SK-N-SH (cell line): ENCODE measurements at regions not wholly inside any gene's neighbourhood (a gene's known extent, or its start where the extent isn't known, plus 50 kb on each side); places are given as distances from the start of the nearest gene placed in this dataset.

ENCODE experiments used
- CTCF ChIA-PET: fragments of 300-600, 350-600 bp; formaldehyde crosslinking; extraction: SDS; loops from one replicate; lab custom pipeline; 2021; lab: Yijun Ruan, JAX
- POLR2A ChIA-PET: fragments of 350-600 bp; sonication (Branson Sonifier 250); formaldehyde crosslinking; extraction: SDS; loops from one replicate; lab custom pipeline; 2020; ENCODE audit warnings: antibody characterized with exemption, inconsistent platforms; lab: Yijun Ruan, JAX
- DNase-seq: peaks from one replicate; pipeline ENCODE4 v3.0.0; 2012
- H2AFZ ChIP-seq: fragments of 200-600 bp; sonication (generic); 2 replicates; pipeline ENCODE4 v1.8.1; 2016; ENCODE audit warnings: antibody characterized with exemption, mild to moderate bottlenecking, low read depth
- H3F3A ChIP-seq: fragments of 200-600 bp; sonication (generic); replicated peaks from 2 replicates; pipeline ENCODE3; 2016; ENCODE audit warnings: antibody characterized with exemption, mild to moderate bottlenecking; ENCODE audit not compliant: insufficient read depth
- H3K27ac ChIP-seq, 2 experiments: fragments of 200-500 bp in 1 of 2; fragments of 200-600 bp in 1 of 2; sonication (Bioruptor generic) in 1 of 2; sonication (generic), shearing (Covaris generic) in 1 of 2; 2 replicates each; pipeline versions ENCODE4 v1.5.1 to v1.6.1; 2014 to 2016; ENCODE audit warnings: low read depth in 2 of 2, inconsistent platforms in 1 of 2, low read length in 1 of 2, mild to moderate bottlenecking in 1 of 2, mixed read lengths in 1 of 2
- H3K27me3 ChIP-seq: fragments of 200-600 bp; sonication (generic), shearing (Covaris generic); 2 replicates; pipeline ENCODE4 v1.6.1; 2016; ENCODE audit warnings: mixed run types; ENCODE audit not compliant: insufficient read depth
- H3K36me3 ChIP-seq, 2 experiments: fragments of 200-500 bp in 1 of 2; fragments of 200-600 bp in 1 of 2; sonication (Bioruptor generic) in 1 of 2; sonication (generic) in 1 of 2; replicated peaks in 1 of 2; 2 replicates each; pipeline versions ENCODE3 to v1.5.1; 2014 to 2016; ENCODE audit warnings: low read length in 1 of 2, mild to moderate bottlenecking in 1 of 2; ENCODE audit not compliant: insufficient read depth in 2 of 2, control insufficient read depth in 1 of 2
- H3K4me1 ChIP-seq, 2 experiments: fragments of 200-500 bp in 1 of 2; fragments of 200-600 bp in 1 of 2; sonication (Bioruptor generic) in 1 of 2; sonication (generic), shearing (Covaris generic) in 1 of 2; 2 replicates each; pipeline versions ENCODE4 v1.5.1 to v1.6.1; 2014 to 2016; ENCODE audit warnings: low read depth in 1 of 2, low read length in 1 of 2, mixed run types in 1 of 2; ENCODE audit not compliant: insufficient read depth in 2 of 2, control insufficient read depth in 1 of 2
- H3K4me2 ChIP-seq: fragments of 200-600 bp; sonication (generic), shearing (Covaris generic); 2 replicates; pipeline ENCODE4 v1.6.1; 2017; ENCODE audit warnings: mixed run types
- H3K4me3 ChIP-seq, 2 experiments: fragments of 200-500 bp in 1 of 2; fragments of 200-600 bp in 1 of 2; sonication (Bioruptor generic) in 1 of 2; sonication (generic), shearing (Covaris generic) in 1 of 2; 2 replicates each; pipeline versions ENCODE4 v1.5.1 to v1.8.1; 2014 to 2016; ENCODE audit warnings: low read depth in 2 of 2, inconsistent platforms in 1 of 2, low read length in 1 of 2, mild to moderate bottlenecking in 1 of 2, mixed read lengths in 1 of 2, moderate library complexity in 1 of 2
- H3K79me2 ChIP-seq: fragments of 200-600 bp; sonication (generic); 2 replicates; pipeline ENCODE4 v1.8.1; 2017; ENCODE audit warnings: mild to moderate bottlenecking; ENCODE audit not compliant: insufficient read depth
- H3K9ac ChIP-seq: fragments of 200-600 bp; sonication (generic); 2 replicates; pipeline ENCODE4 v1.6.1; 2017; ENCODE audit warnings: mixed run types
- H3K9me2 ChIP-seq: fragments of 200-600 bp; sonication (generic); 2 replicates; pipeline ENCODE4 v1.6.1; 2017; ENCODE audit warnings: mixed run types
- H3K9me3 ChIP-seq: fragments of 200-600 bp; sonication (generic); 2 replicates; pipeline ENCODE4 v1.6.1; 2017; ENCODE audit warnings: mixed run types, mild to moderate bottlenecking, moderate library complexity
- H4K20me1 ChIP-seq: fragments of 200-600 bp; sonication (generic); 2 replicates; pipeline ENCODE4 v1.6.1; 2017; ENCODE audit warnings: mild to moderate bottlenecking, mixed run types; ENCODE audit not compliant: insufficient read depth
- ELF1 ChIP-seq: IDR thresholded peaks from 2 replicates; pipeline ENCODE4 v1.4.0; 2012
- EP300 ChIP-seq, 2 experiments: IDR thresholded peaks; 2 replicates each; pipeline versions ENCODE4 v1.4.0 to v1.6.1; 2012; ENCODE audit warnings: borderline replicate concordance in 1 of 2, low read depth in 1 of 2, low read length in 1 of 2
- FOSL2 ChIP-seq: IDR thresholded peaks from 2 replicates; pipeline ENCODE4 v1.4.0; 2012; ENCODE audit warnings: low read depth, mild to moderate bottlenecking, moderate library complexity, borderline replicate concordance
- RXRA ChIP-seq: IDR thresholded peaks from 2 replicates; pipeline ENCODE4 v1.4.0; 2012; ENCODE audit warnings: low read depth, mild to moderate bottlenecking, borderline replicate concordance
- TEAD4 ChIP-seq: IDR thresholded peaks from 2 replicates; pipeline ENCODE4 v1.4.0; 2012; ENCODE audit warnings: mild to moderate bottlenecking, borderline replicate concordance; ENCODE audit not compliant: insufficient read depth
- USF2 ChIP-seq: fragments of 150-350 bp; IDR thresholded peaks from 2 replicates; pipeline ENCODE4 v1.6.1; 2017; ENCODE audit warnings: antibody characterized with exemption, low read length, low read depth, borderline replicate concordance
- WGBS: methylation state at CpG from one replicate; pipeline ENCODE4 v1.1.6; 2017; ENCODE audit warnings: low lambda C conversion rate; 5-methylcytosine and 5-hydroxymethylcytosine counted together

GRCh38 chr12:43655586-43655985 is 103.0 kb downstream of the PUS7L start:
- Histone ChIP-seq H3K4me3 (no peak overlapping the region), H3K9me3 (no peaks in the 10 kb centered on the region), H4K20me1 (no peaks in the 10 kb centered on the region), H2AFZ (no peak overlapping the region), H3K9ac (no peak overlapping the region), H3K27me3 (no peaks in the 10 kb centered on the region), H3K27ac (no peak overlapping the region), H3K4me1 (no peaks in the 10 kb centered on the region; a peak in 1 of 4 replicates), H3K4me2 (no peak overlapping the region), H3K79me2 (no peaks in the 10 kb centered on the region), H3F3A (no peaks in the 10 kb centered on the region), H3K9me2 (no peaks in the 10 kb centered on the region), H3K36me3 (no peaks in the 10 kb centered on the region)
- ChIA-PET CTCF (no interaction called here), POLR2A (no interaction called here)
- DNase-seq = no peak
- 59% methylated on average over 1 of the region's 1 CpG for WGBS
- TF ChIP-seq USF2 (no peak), FOSL2 (no peak), ELF1 (no peak)

- Histone ChIP-seq H3K9me3 (no peaks in the 10 kb centered on the region), H3K27me3 (no peaks in the 10 kb centered on the region), H3K36me3 (no peaks in the 10 kb centered on the region), H3K79me2 (no peaks in the 10 kb centered on the region), H3K4me1 (no peaks in the 10 kb centered on the region; a peak in 1 of 4 replicates), H3K4me2 (no peak overlapping the region), H3K27ac (no peak overlapping the region), H3F3A (no peaks in the 10 kb centered on the region), H2AFZ (no peak overlapping the region), H3K9me2 (no peaks in the 10 kb centered on the region), H3K4me3 (no peak overlapping the region), H4K20me1 (no peaks in the 10 kb centered on the region), H3K9ac (no peak overlapping the region)
- TF ChIP-seq TEAD4 (no peak), FOSL2 (no peak), EP300 (IDR thresholded peaks at IDR 0.05; ENCODE audit: borderline replicate concordance in 1 of 2, low read depth in 1 of 2, low read length in 1 of 2) (0 out of 4 replicates have a peak, but pooled peaks of 1 of the 2 experiments have one; percentile 22)
- POLR2A ChIA-PET = interaction anchor here (0.8 kb wide), 1 partner anchor 20 kb away, joined by 3 read pairs; no protein-coding TSS in a partner anchor
- DNase-seq = peak; percentile 28
- CTCF ChIA-PET = interaction anchor here (0.6 to 0.7 kb wide), 2 partner anchors 103 to 605 kb away, joined by 3 read pairs; no protein-coding TSS in a partner anchor
- 41% methylated on average over 2 of the region's 2 CpGs for WGBS
Observed at GRCh38 chr12:43653917-43654316, 101.9 kb upstream of the ADAMTS20 start.

- H3K4me2 ChIP-seq = no peak overlapping the region
- H3K9me2 ChIP-seq = no peaks in the 10 kb centered on the region
- no peaks in the 10 kb centered on the region for H3K27me3 ChIP-seq
- H3K36me3 ChIP-seq = no peaks in the 10 kb centered on the region
- H3F3A ChIP-seq = no peaks in the 10 kb centered on the region
- no peaks in the 10 kb centered on the region for H3K9me3 ChIP-seq
- no peak overlapping the region for H2AFZ ChIP-seq
- no peak overlapping the region for H3K9ac ChIP-seq
- no peaks in the 10 kb centered on the region for H3K79me2 ChIP-seq
- TF ChIP-seq RXRA = no peak
- ChIA-PET POLR2A (interaction anchor here (0.8 kb wide), 1 partner anchor 20 kb away, joined by 3 read pairs; no protein-coding TSS in a partner anchor), CTCF (interaction anchor here (0.6 to 0.7 kb wide), 2 partner anchors 102 to 605 kb away, joined by 3 read pairs; no protein-coding TSS in a partner anchor)
- no peaks in the 10 kb centered on the region for H4K20me1 ChIP-seq
- no peak overlapping the region for H3K27ac ChIP-seq
- no peak for DNase-seq
- 58% methylated on average over 3 of the region's 3 CpGs for WGBS
- H3K4me3 ChIP-seq = no peak overlapping the region
- H3K4me1 ChIP-seq = no peaks in the 10 kb centered on the region; a peak in 1 of 4 replicates
Observed at GRCh38 chr12:43653289-43653915, 101.4 kb upstream of the ADAMTS20 start.
